ENCODE measurements at regions not wholly inside any gene's neighbourhood (a gene's known extent, or its start where the extent isn't known, plus 50 kb on each side); places are given as distances from the start of the nearest gene placed in this dataset.

DNA sequence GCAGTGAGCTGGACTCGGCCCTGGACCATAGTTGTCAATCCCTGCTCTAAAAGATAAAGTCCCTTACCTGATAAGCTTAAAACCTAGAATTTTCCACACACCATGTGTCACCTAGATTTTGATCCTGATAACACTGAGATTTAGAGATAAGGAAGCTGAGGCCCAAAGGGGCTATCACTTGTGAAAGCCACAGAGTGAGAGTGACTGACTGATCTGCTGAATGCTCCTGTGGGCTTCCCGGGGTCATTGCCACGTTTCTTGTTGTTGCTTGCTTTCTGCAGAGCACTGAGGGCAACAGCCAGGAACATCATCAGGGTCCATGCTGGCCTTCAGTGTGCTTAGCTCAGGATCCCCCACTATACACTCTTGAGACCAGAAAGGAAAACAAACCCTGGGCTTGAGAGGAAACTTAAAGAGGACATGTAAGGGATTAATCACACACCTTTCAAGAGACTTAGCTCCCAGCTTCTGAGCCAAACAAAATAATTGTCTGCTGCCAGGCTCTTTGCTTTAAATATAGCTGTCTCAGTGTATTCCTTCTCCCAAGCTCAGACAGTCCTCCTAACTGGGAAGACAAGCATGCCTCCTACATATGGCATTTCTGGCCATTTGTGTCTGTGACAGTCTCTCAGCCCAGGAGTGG lies 82.6 kb upstream of the ARHGAP5 start:
- DNase-seq = no peak

DNA sequence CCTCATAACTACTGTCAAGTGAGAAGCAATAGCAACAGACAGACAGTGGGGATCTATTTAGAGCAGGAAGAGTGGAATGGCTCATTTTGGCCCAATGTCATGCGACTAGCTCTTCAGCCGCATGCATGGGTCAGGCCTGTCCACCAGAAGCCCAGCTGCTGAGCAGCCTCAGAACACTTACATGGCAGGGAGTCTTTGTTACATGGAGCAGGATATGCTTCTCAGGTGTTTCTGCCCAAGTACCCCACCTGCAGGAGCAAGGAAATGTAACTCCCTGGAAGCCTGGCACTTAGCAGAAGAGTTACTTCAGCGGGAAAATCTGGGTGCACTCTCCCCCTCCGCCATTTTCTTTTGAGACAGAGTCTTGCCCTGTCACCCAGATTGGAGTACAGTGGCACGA lies 73.5 kb upstream of the ARHGAP5 start:
- DNase-seq = no peak

DNA sequence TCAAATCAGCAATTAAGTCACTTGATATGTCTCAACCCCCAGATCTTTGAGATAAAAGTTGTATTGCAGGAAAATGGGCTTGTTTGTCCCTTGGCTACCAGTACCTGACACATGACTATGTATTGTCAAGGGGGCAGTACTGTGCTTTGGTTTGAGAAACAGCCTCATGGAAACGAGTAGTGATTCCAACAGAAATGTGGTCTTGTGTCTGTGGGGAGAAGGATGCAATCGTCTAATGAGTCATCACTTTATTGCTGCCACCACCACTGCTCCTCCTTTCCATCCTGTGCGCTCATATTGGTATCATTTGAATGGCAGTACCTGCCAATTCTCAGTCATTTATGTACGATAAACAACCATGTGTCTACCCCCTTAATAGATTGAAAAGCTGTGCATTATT lies 72.8 kb upstream of the ARHGAP5 start:
- DNase-seq = no peak

DNA sequence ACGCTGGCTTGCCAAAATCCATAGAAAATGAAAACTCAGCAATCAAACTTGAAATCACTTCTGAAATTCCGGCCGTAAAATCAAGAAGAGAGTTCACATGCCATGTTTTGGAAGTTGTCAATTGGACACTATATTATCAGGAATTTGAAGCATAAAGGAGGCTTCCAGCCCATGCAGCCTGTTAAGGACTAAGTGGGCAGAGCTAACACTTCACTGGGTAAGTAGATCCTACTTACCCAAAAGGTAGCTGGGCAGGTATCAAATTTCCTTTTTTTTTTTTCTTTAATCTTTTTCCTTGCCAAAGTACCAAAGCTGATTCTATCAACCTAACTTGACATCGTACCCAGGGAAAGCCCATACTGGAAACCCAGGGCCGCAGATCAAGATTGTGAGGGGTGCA lies 71.5 kb upstream of the ARHGAP5 start:
- DNase-seq = no peak

DNA sequence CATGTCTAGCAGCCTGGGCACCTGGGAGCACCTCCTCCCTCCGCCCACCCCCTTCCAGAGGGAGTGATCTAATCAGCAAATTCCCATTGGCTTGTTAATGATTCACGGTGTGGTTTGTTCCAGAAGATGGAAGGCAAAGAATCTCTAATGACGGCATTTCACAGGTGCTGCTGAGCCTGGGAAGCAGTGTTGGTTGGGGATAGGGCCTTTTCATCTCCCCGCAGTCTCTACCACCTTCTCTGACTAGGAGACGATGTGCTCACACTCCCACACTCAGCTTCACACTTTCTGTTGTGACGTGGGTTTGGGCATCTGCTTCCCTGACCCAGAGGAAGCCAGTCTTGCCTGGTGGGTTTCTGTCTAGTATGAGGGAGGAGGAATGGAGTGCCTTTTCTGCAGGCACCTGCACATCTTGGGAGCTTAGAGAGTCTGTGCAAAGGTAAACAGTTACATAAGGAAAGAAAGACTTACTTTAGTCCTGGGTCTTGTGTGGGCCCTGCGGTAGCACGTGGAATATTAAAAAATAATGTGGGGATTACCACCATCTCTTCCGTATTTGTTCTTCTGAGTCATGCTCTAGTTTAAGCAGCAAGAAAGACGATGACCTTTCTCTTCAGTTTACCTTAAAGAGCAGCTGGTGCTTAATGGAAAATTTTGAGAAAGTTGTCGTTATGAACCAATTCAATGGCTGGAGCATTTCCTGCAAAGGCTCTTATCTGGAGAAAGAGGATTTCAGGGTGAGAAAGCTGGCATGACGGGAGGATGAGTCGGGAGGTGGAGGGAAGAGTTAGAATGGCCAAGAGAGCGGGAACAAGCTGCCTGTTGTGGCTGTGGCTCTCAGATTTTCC lies 70.6 kb upstream of the ARHGAP5 start:
- peak in 20 of 56 donors; percentile 3 to 54 (median 24) for DNase-seq

DNA sequence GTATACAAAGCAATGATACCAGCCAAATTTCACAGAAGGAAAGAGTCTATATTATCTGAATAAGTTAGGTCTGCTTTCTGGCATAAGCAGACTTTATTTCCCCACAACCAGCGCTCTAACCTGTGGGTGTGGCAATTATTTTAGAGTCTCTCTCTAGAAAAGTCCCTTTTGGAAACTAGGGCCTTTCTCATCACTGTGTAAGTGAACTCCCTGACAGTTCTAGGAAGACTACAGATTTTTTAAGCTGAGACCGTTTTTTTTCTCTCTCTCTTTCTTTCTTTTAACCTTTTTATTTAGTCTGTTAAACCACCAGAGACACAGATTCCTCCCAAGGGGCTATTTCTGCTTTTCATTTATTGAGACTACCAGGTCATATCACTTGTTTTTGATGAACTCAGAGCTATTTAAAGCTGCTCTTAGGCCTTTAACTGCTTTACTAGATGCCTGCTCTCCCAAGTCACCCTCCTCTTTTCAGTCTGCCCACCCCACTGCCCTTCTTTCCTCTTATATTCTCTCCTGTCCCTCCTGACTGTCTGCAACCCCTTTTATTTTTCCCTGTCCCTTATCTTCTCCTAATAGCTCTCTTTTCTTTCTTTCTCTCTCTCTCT lies 69.2 kb upstream of the ARHGAP5 start:
- no peak for DNase-seq

DNA sequence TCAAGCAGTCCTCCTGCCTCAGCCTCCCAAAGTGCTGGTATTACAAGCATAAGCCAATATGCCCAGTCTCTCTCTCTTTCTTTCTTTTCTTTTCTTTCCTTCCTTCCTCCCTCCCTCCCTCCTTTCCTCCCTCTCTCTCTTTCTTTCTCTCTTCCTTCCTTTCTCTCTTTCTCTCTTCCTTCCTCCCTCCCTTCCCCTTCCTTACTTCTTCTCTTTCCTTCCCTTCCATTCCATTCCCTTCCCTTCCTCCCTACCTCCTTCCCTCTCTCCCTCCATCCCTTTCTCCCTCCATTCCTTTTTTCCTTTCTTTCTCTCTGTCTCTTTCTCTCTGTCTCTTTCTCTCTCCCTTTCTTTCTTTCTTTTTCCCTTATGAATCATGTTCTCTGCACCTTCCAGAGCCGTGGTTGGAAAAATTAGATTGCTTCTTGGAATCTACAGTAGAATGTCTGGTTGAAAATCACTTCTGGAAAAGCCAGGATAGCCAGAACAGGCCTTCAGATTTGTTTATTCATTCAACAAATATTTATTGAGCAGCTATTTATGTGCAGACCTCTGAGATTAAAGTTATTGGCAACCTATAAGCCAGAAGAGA lies 68.4 kb upstream of the ARHGAP5 start:
- DNase-seq = no peak

DNA sequence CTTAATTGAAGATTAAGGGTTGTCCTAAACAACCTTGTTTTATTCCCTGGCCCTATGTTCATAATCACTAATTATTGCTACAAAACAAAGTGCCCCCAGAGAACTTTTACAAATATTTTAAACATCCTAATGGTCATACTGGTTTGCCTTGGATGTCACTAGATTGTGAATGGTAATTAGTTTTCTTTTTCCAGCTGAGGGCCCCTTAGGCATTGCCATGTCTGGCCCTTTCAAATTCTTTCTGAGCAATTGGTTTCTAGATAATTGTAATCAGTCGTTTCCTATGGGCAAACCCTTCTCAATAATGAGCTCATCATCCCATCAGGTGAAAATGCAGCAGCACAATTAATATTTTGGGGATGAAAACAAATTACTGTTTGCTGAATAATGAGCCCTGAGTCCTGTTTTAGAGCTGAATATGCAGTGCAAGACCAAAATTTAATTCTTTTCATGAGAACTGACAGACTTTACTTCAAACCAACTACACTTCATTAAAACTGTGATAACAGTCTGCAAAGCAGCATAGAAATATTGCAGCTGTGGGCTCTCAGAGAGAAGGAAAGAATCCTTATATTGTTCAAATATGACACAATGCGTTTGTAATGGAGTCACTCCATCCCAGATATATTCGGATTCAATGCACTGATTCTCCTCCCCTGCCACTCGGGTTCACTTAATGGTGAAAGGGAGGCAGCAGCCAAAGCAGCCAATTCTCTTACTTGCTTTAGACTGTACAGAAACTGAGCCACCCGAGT lies 67.7 kb upstream of the ARHGAP5 start:
- no peak for DNase-seq

DNA sequence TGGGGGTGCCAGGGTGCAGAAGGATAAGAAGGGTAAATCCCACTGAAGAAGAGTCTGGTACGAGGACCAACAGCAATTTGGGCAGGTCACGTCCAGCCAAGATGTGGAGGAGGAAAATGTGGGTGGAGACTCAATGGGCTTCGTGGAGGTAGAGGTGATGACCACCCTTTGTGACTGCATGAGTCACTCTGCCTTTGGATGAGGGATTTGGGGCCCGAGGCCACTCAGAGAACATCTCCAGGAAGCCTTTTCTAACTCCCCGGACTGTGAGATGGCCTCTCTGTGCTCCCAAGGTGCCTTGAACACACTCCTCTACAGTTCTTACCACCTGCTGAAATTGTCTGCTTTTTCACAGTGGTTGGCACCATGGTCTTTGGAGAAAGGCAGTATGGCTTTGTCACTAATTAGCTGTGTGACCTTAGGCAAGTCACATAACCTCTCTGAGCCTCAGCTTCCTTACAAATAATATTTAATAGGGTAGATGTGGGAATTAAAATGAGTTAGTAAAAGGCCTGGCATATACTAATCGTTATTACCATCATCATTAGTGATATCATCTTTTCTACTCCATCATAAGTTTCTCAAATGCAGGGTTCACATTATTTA lies 67.0 kb upstream of the ARHGAP5 start:
- DNase-seq = no peak

DNA sequence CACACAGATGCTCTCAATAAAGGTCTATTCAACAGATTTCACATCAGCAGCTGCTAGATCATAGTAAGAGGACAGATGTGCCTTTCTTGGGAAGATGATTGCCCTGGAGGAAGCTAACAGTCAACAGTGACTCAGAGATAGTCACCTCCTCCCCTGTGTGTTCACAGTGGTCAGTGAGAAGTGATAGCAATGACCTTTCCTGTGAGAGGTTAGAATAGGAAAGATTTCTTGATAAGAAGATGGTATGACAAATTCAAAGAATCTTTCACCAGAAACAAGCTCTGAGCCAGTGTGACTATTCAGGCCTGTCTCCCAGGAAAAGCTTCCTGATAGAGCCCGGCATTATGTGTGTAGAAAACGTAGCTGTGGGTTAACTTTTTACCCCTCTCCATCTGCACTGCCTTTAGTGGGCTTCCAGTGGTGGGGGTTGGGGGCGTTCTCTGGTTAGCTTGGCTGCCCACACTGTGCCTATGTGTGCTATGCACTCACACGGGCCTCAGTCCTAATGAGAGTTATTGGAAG lies 66.4 kb upstream of the ARHGAP5 start:
- DNase-seq = no peak

DNA sequence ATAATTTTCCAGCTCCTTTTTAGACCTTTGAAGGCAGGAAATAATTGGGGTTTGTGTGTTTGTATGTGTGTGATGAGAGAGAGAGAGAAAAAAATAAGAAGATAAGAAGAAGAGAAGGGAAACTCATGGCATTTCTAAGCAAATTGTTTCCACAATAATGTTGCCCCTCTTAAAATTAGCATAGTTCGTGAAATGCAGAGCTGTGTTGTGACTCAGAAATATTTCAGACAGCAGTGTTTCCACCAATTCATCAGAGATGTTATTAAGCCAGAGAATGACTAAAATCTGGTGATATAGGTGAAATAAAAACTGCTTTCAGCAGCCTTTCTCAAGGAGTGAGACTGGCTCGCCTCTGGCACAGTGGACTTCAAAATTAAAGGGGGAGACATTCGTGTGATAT lies 65.9 kb upstream of the ARHGAP5 start:
- DNase-seq = no peak

DNA sequence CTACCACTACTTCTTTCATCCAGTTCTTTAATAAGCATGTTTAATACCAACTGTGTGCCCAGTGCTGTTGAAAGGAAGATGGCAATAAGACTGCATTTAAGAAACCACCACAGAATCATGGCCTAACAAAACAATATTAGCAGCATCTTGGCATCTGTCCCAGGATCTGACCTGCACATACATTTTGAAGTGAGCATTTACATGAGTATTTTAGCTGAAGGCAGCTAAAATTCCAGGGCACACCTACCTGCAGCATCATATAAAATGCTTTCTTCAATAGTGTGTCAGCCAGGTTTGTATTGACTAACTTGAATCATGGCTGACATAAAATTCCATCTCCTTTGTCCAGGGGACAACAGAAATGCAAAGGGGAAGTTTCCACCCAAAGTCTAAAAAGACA lies 65.0 kb upstream of the ARHGAP5 start:
- DNase-seq = no peak

DNA sequence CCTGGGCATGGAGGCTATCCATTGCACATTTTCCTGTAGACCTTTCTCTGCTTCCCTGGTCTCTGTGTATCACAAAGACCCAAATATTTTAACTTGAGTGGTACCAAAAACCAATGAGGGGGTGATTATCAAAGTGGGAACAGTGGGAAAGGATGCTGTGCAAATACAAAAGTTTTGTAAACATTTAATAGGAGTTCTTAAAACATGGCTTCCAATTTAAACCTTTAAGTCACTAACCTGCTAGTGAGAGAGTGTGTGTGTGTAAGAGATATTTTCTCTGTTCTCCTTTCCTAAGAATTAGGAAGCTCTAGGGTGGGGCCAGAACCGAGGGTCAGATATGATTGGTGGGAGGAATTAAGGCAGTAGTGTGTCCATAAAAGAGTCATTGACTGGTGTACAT lies 64.5 kb upstream of the ARHGAP5 start:
- DNase-seq = no peak

DNA sequence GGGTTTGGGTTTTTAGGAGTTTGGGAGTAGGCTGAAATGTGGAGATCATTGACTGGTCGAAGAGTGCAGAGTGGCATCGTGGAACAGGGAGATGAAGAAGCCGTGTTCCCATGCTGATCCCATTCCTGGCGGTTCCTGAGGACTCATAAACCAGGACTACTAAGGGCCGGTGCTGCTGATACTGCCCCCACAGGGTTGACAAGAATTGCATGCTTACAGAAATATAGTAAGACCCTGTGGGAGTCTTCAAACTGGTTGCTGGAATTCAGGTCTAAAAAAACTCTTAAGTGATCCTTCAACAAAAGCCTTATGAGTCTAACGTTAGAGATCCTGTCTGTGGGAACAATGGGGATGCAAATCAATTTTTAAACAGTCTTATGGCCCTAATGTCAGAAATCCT lies 64.0 kb upstream of the ARHGAP5 start:
- DNase-seq = no peak

DNA sequence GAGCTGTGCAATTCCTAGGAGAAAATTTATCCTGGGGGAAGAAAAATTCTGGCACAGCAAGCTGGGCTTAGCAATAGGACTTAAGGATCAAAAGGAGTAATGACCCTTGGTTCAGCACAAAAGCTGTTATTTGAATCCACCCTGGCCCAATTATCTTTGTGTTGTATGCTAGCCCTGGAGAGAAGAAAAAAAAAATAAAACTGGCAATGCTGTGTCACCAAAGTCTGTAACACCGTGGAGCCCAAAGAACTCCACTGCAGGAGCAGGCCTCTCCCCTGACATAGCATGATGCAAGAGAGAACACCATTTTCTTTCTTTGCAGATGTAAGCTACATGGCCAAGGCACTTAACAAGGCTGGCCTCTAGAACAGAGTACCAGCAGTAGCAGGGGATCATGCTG lies 63.0 kb upstream of the ARHGAP5 start:
- peak in 3 of 56 donors; percentile 3 to 9 (median 8) for DNase-seq

DNA sequence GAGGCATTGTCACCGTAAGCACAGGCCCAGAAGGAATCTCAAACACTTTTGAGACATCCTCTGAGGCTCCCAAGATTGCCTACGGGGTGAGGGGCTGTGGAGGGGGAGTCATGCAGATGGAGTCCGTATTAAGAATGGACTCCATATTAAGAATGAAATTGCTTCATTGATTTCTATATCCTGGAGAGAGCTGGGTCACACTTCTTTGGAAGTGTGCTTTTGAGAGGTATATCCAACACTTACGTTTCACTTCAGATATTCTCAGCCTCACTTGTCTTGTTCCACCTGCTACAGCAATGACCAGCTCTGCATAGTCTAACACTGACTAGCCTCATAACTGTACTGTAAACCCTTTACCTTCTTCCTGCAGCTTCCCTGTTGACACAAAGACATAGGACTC lies 62.6 kb upstream of the ARHGAP5 start:
- DNase-seq = no peak

DNA sequence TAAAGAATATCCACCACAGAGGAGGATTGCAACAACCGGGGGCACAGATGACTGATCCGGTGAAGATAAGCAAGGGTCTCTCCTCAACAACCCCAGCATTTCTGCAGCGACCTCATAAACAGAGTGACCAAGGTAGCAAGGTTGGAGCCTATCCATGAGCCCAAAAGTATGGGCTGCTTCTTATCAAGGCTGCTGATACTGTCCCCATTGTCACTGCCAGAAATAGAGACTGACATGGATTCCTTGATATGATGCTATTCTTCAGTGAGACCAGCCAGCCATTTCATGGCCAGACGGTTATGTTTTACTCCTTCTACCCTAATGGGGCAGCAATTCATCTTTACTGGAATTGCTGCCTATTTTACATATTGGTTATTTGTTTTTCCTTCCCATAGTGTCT lies 61.9 kb upstream of the ARHGAP5 start:
- no peak for DNase-seq

DNA sequence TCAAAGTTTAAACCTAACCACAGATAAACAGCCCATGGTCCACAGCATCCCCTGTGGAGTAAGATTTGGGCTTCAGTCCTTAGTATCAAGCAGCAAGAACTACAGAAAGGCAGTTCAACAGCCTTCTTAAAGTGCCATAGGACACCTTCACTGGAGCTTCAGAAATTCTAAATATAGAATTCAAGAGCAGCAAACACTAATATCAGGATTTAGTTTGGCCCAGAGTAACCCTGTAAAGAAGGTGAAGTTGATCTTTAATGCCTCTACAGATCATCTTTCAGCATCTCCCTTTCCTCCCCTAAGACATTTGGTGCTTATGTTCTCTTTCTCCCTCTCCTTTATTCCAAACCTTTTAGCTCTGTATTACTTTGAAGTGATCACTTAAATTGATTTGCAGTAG lies 59.5 kb upstream of the ARHGAP5 start:
- no peak for DNase-seq

DNA sequence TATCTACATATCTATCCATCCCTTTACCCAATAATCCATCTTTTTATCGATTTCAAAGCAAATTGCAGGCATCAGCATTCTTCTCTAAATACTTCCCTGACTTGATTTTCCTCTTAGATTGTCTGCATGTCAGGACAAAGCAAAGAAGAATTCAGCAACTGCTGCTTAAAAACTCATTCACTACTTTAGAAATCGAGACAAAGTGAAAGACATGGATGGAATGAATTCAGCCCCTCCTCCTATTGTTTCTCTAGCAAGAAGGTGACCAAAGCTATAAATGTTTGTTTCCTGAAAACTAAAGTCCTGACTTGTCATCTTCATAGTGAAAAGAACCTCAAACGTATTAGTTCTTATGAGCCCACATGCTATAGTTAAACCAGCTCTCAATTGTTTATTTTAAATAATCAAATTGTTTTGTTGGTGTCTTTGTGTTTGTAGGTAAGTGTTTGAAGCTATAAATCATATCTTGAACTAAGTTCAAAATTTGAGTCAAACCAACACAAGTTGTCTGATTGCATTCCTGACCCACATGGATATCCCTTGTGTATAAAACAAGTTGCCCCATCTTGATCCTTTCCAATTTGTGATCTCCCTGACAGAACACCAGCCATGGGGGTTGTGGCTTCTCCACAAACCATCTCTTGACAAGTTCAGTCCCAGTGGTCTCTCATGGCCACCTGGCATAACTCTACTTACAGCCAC lies 58.6 kb upstream of the ARHGAP5 start:
- DNase-seq = no peak

DNA sequence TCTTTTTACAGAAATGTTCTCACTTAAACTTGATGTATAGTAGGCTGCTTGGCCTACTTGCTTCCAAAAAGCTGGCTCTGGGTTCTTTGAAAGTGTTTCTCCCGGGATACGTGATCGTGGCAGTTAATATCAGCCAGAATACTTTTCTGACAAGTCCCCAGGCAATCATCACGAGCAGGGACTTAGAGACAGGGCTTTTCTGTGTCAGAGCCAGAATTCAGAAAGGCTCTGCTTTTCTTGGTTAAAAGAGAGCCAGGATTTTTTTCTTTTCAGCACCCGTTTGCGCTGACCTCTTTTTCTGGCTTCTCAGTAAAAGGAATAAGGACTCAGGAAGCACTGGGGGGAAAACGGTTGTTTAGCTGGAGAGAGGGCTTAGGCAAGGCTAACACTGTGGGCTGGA lies 57.8 kb upstream of the ARHGAP5 start:
- peak in 12 of 56 donors; percentile 3 to 37 (median 22) for DNase-seq

Data from amygdala (tissue), 56 donors.